H1 (cell line): ENCODE measurements at regions not wholly inside any gene's neighbourhood (a gene's known extent, or its start where the extent isn't known, plus 50 kb on each side); places are given as distances from the start of the nearest gene placed in this dataset.

Experiments used
- CTCF ChIA-PET: fragments of 300-600 bp; sonication (Branson Sonifier 250); formaldehyde crosslinking; loops from one replicate; lab custom pipeline; 2021; ENCODE audit not compliant: partially characterized antibody; lab: Charles Lee
- POLR2A ChIA-PET: fragments of 300-600 bp; sonication (Branson Sonifier 250); formaldehyde crosslinking; loops from one replicate; lab custom pipeline; 2021; ENCODE audit warnings: inconsistent platforms; ENCODE audit not compliant: partially characterized antibody; lab: Charles Lee
- DNase-seq, 2 experiments: peaks; one replicate each; pipeline versions ENCODE4 v3.0.0 to v3.0.0-alpha.2; 2010 to 2022; ENCODE audit warnings: low spot score in 2 of 2, low read depth in 1 of 2, mixed read lengths in 1 of 2
- FAIRE-seq: peaks from 2 replicates; lab custom pipeline; 2011; peaks lifted over from hg19 to GRCh38; lab: Jason Lieb, UNC
- H2AFZ ChIP-seq: 2 replicates; pipeline ENCODE4 v1.8.1; 2012; ENCODE audit warnings: low read length, inconsistent platforms
- H2AK5ac ChIP-seq: 2 replicates; pipeline ENCODE4 v1.6.1; 2013; ENCODE audit warnings: low read depth, low read length
- H2BK120ac ChIP-seq: replicated peaks from 2 replicates; pipeline ENCODE3; 2013; ENCODE audit warnings: low read depth, low read length, inconsistent platforms
- H2BK12ac ChIP-seq: 2 replicates; pipeline ENCODE4 v1.6.1; 2013; ENCODE audit warnings: low read depth, low read length
- H2BK15ac ChIP-seq: 2 replicates; pipeline ENCODE4 v1.6.1; 2013; ENCODE audit warnings: low read length
- H2BK20ac ChIP-seq: 2 replicates; pipeline ENCODE4 v1.6.1; 2013; ENCODE audit warnings: low read length
- H2BK5ac ChIP-seq: 2 replicates; pipeline ENCODE4 v1.6.1; 2013; ENCODE audit warnings: low read depth, low read length
- H3K14ac ChIP-seq: 2 replicates; pipeline ENCODE4 v1.6.1; 2013; ENCODE audit warnings: inconsistent platforms; ENCODE audit not compliant: insufficient read length
- H3K18ac ChIP-seq: 2 replicates; pipeline ENCODE4 v1.6.1; 2013; ENCODE audit warnings: low read length; ENCODE audit errors: extremely low read depth
- H3K23ac ChIP-seq: 2 replicates; pipeline ENCODE4 v1.6.1; 2013; ENCODE audit warnings: inconsistent platforms; ENCODE audit not compliant: insufficient read length
- H3K23me2 ChIP-seq: 2 replicates; pipeline ENCODE4 v1.6.1; 2013; ENCODE audit warnings: low read depth, low read length
- H3K27ac ChIP-seq: 2 replicates; pipeline ENCODE4 v1.6.1; 2011; ENCODE audit warnings: low read depth, low read length, inconsistent platforms
- H3K27me3 ChIP-seq, 4 experiments: replicated peaks in 1 of 4; 1 replicate in 1 of 4; 2 replicates in 3 of 4; pipeline versions ENCODE4 v1.6.1 to v1.8.1; 2011 to 2013; ENCODE audit warnings: low read length in 3 of 4, mild to moderate bottlenecking in 3 of 4, inconsistent platforms in 2 of 4, mixed read lengths in 2 of 4, moderate library complexity in 1 of 4; ENCODE audit not compliant: control insufficient read depth in 3 of 4, insufficient read depth in 3 of 4; ENCODE audit errors: extremely low read depth in 1 of 4
- H3K36me3 ChIP-seq, 4 experiments: 2 replicates each; pipeline versions ENCODE4 v1.6.1 to v1.8.1; 2011 to 2013; ENCODE audit warnings: mild to moderate bottlenecking in 4 of 4, low read length in 3 of 4, moderate library complexity in 2 of 4, control low read depth in 1 of 4, inconsistent platforms in 1 of 4; ENCODE audit not compliant: insufficient read depth in 4 of 4, control insufficient read depth in 2 of 4
- H3K4ac ChIP-seq: replicated peaks from 2 replicates; pipeline ENCODE3; 2013; ENCODE audit warnings: low read length, low read depth, mixed read lengths, inconsistent platforms; ENCODE audit not compliant: insufficient read length
- H3K4me1 ChIP-seq, 4 experiments: replicated peaks in 1 of 4; 1 replicate in 1 of 4; 2 replicates in 3 of 4; pipeline versions ENCODE4 v1.6.1 to v1.8.1; 2011 to 2013; ENCODE audit warnings: low read length in 3 of 4, inconsistent platforms in 2 of 4, mixed read lengths in 1 of 4; ENCODE audit not compliant: insufficient read depth in 4 of 4, control insufficient read depth in 3 of 4
- H3K4me2 ChIP-seq, 2 experiments: 2 replicates each; pipeline versions ENCODE4 v1.6.1 to v1.8.1; 2011 to 2013; ENCODE audit warnings: low read depth in 2 of 2, low read length in 2 of 2, control low read depth in 1 of 2, inconsistent platforms in 1 of 2, mild to moderate bottlenecking in 1 of 2; ENCODE audit not compliant: insufficient read depth in 1 of 2
- H3K4me3 ChIP-seq, 4 experiments: fragments of 200-600, 300-600 bp in 1 of 4; sonication (generic), shearing (Covaris generic), sonication (Bioruptor Twin) in 1 of 4; 2 replicates each; pipeline versions ENCODE4 v1.5.1 to v1.8.1; 2011 to 2016; ENCODE audit warnings: low read length in 4 of 4, low read depth in 3 of 4, control low read depth in 2 of 4, inconsistent platforms in 2 of 4, mild to moderate bottlenecking in 2 of 4, mixed read lengths in 1 of 4, moderate library complexity in 1 of 4; ENCODE audit not compliant: insufficient read depth in 2 of 4; ENCODE audit errors: extremely low read depth in 1 of 4
- H3K56ac ChIP-seq: replicated peaks from 2 replicates; pipeline ENCODE3; 2013; ENCODE audit warnings: low read depth, mild to moderate bottlenecking, mixed read lengths, low read length, inconsistent platforms; ENCODE audit not compliant: insufficient read length
- H3K79me1 ChIP-seq: 2 replicates; pipeline ENCODE4 v1.6.1; 2013; ENCODE audit warnings: low read depth, low read length, control low read depth
- H3K79me2 ChIP-seq, 2 experiments: 2 replicates each; pipeline versions ENCODE4 v1.6.1 to v1.8.1; 2012 to 2013; ENCODE audit warnings: low read length in 2 of 2, mild to moderate bottlenecking in 2 of 2, inconsistent platforms in 1 of 2; ENCODE audit not compliant: insufficient read depth in 2 of 2, control insufficient read depth in 1 of 2
- H3K9ac ChIP-seq, 4 experiments: replicated peaks in 1 of 4; 1 replicate in 1 of 4; 2 replicates in 3 of 4; pipeline versions ENCODE4 v1.6.1 to v1.8.1; 2011 to 2013; ENCODE audit warnings: low read depth in 3 of 4, low read length in 3 of 4, control low read depth in 2 of 4, mild to moderate bottlenecking in 2 of 4, moderate library complexity in 2 of 4, inconsistent platforms in 1 of 4; ENCODE audit errors: extremely low read depth in 1 of 4
- H3K9me3 ChIP-seq, 2 experiments: 2 replicates each; pipeline versions ENCODE4 v1.6.1 to v1.8.1; 2012 to 2013; ENCODE audit warnings: mild to moderate bottlenecking in 2 of 2, moderate library complexity in 2 of 2, control low read depth in 1 of 2, inconsistent platforms in 1 of 2, low read depth in 1 of 2, low read length in 1 of 2, mixed read lengths in 1 of 2; ENCODE audit not compliant: insufficient read depth in 2 of 2
- H4K20me1 ChIP-seq, 2 experiments: replicated peaks in 1 of 2; 2 replicates each; pipeline versions ENCODE3 to v1.8.1; 2011 to 2013; ENCODE audit warnings: inconsistent platforms in 2 of 2, low read length in 2 of 2, mild to moderate bottlenecking in 1 of 2; ENCODE audit not compliant: insufficient read depth in 2 of 2, control insufficient read depth in 1 of 2
- H4K5ac ChIP-seq: 2 replicates; pipeline ENCODE4 v1.6.1; 2013; ENCODE audit warnings: low read length, low read depth, mixed read lengths, inconsistent platforms; ENCODE audit not compliant: insufficient read length
- H4K8ac ChIP-seq: 2 replicates; pipeline ENCODE4 v1.8.0; 2013; ENCODE audit warnings: mild to moderate bottlenecking, moderate library complexity, low read length, inconsistent platforms; ENCODE audit not compliant: insufficient read depth; ENCODE audit errors: extremely low read depth
- H4K91ac ChIP-seq: replicated peaks from 2 replicates; pipeline ENCODE3; 2013; ENCODE audit warnings: low read length, mixed read lengths, inconsistent platforms; ENCODE audit not compliant: insufficient read length
- CHD1 ChIP-seq: IDR thresholded peaks from 2 replicates; pipeline ENCODE4 v1.6.1; 2012; ENCODE audit warnings: low read depth, low read length, improper control_type of control experiment
- CHD2 ChIP-seq: IDR thresholded peaks from 2 replicates; pipeline ENCODE4 v1.6.1; 2012; ENCODE audit warnings: low read length, improper control_type of control experiment
- HDAC2 ChIP-seq, 2 experiments: fragments of 300-600 bp in 1 of 2; sonication (generic) in 1 of 2; IDR thresholded peaks; 2 replicates each; pipeline ENCODE4 v1.6.1; 2011 to 2012; ENCODE audit warnings: low read depth in 2 of 2, low read length in 2 of 2, mild to moderate bottlenecking in 2 of 2, moderate library complexity in 2 of 2, borderline replicate concordance in 1 of 2, inconsistent platforms in 1 of 2
- KDM1A ChIP-seq: fragments of 200-600, 300-600 bp; sonication (generic); IDR thresholded peaks from 2 replicates; pipeline ENCODE4 v1.7.1; 2016; ENCODE audit warnings: mild to moderate bottlenecking, low read length, borderline replicate concordance
- KDM4A ChIP-seq: IDR thresholded peaks from one replicate; pipeline ENCODE4 v1.7.1; 2012; ENCODE audit warnings: low read depth, mild to moderate bottlenecking, moderate library complexity, low read length, inconsistent platforms; ENCODE audit not compliant: severe bottlenecking
- POU5F1 ChIP-seq: IDR thresholded peaks from 2 replicates; pipeline ENCODE4 v1.6.1; 2011; ENCODE audit warnings: low read depth, mild to moderate bottlenecking, low read length, moderate library complexity
- RNF2 ChIP-seq: fragments of 200-900, 300-1000 bp; sonication (generic); IDR thresholded peaks from 2 replicates; pipeline ENCODE4 v1.7.1; 2016; ENCODE audit warnings: borderline replicate concordance, low read depth, mild to moderate bottlenecking, antibody characterized with exemption, low read length; ENCODE audit not compliant: poor library complexity, severe bottlenecking; ENCODE audit errors: missing control alignments
- RXRA ChIP-seq: IDR thresholded peaks from 2 replicates; pipeline ENCODE4 v1.6.1; 2011; ENCODE audit warnings: low read depth, mild to moderate bottlenecking, low read length, moderate library complexity; ENCODE audit not compliant: insufficient read depth
- SP1 ChIP-seq: IDR thresholded peaks from 2 replicates; pipeline ENCODE4 v1.6.1; 2011; ENCODE audit warnings: low read depth, low read length
- SRF ChIP-seq: IDR thresholded peaks from 2 replicates; pipeline ENCODE4 v1.6.1; 2011; ENCODE audit warnings: mild to moderate bottlenecking, low read depth, low read length, moderate library complexity
- WGBS, 2 experiments: shearing (Covaris generic) in 1 of 2; methylation state at CpG; one replicate each; pipeline versions ENCODE4 v1.1.6 to v1.1.7; 2013 to 2015; ENCODE audit warnings: low lambda C conversion rate in 2 of 2, mixed read lengths in 2 of 2, inconsistent platforms in 1 of 2, low coverage in 1 of 2, missing lambda C conversion rate in 1 of 2; ENCODE audit not compliant: insufficient replicate concordance in 2 of 2, insufficient coverage in 1 of 2, insufficient read length in 1 of 2; ENCODE audit errors: extremely low coverage in 1 of 2, missing lambda C conversion rate in 1 of 2; 5-methylcytosine and 5-hydroxymethylcytosine counted together
- TF ChIP-seq, protein P1 (sequence below), 3 experiments: IDR thresholded peaks; 1 replicate in 2 of 3; 2 replicates in 1 of 3; pipeline versions ENCODE4 v1.5.1 to v1.6.1; 2011; ENCODE audit warnings: low read length in 3 of 3, mild to moderate bottlenecking in 3 of 3, inconsistent platforms in 2 of 3, low read depth in 1 of 3, moderate library complexity in 1 of 3; ENCODE audit not compliant: insufficient read depth in 1 of 3; ENCODE audit errors: control extremely low read depth in 1 of 3

DNA sequence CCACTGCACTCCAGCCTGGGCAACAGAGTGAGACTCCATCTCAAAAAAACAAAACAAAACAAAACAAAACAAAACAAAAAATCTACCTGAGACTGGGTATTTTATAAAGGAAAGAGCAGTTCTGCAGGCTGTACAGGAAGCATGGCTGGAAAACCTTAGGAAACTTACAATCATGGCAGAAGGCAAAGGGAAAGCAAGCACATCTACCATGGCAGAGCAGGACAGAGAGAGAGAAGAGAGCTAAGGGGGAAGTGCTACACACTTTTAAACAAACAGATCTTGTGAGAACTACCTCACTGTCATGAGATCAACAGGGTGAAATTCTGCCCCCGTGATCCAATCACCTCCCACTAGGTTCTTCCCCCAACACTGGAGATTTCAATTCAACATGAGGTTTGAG is 198.3 kb upstream of the SAMSN1 start:
- no peaks in the 10 kb centered on the region for H3K23me2 ChIP-seq
- no peak overlapping the region for H4K8ac ChIP-seq
- FAIRE-seq (no peak), DNase-seq (no peak)
- H2AFZ ChIP-seq: no peak overlapping the region
- H2BK12ac ChIP-seq: no peak overlapping the region
- no peak overlapping the region for H4K91ac ChIP-seq
- no peak overlapping the region for H3K9ac ChIP-seq
- H3K4me1 ChIP-seq: no peaks in the 10 kb centered on the region
- H3K56ac ChIP-seq: no peak overlapping the region
- no peak overlapping the region for H2AK5ac ChIP-seq
- no peak overlapping the region for H2BK5ac ChIP-seq
- H3K27me3 ChIP-seq: peaks cover 0 to 1% (median 0%) of the 10 kb centered on the region in 4 experiments; a peak in 1 of 7 replicates
- H2BK15ac ChIP-seq: no peak overlapping the region
- no peak overlapping the region for H3K23ac ChIP-seq
- CTCF ChIA-PET: no interaction called here
- no peak overlapping the region for H3K14ac ChIP-seq
- H3K9me3 ChIP-seq: no peaks in the 10 kb centered on the region
- POLR2A ChIA-PET: no interaction called here
- no peak overlapping the region for H3K4me3 ChIP-seq
- no peak overlapping the region for H3K4me2 ChIP-seq
- H4K5ac ChIP-seq: no peak overlapping the region
- no peak overlapping the region for H2BK20ac ChIP-seq
- H3K18ac ChIP-seq: no peak overlapping the region
- 100% methylated on average over 1 of the region's 1 CpG; no CpG with 5 or more reads in 1 of the 2 experiments for WGBS, 2 experiments
- H3K27ac ChIP-seq: no peak overlapping the region
- no peaks in the 10 kb centered on the region for H3K36me3 ChIP-seq
- H3K79me2 ChIP-seq: no peaks in the 10 kb centered on the region
- no peak overlapping the region for H2BK120ac ChIP-seq
- no peaks in the 10 kb centered on the region for H3K79me1 ChIP-seq
- H3K4ac ChIP-seq: no peak overlapping the region
- no peaks in the 10 kb centered on the region for H4K20me1 ChIP-seq
- no peak for TF ChIP-seq RXRA
- TF ChIP-seq POU5F1: no peak
- TF ChIP-seq CHD1: no peak
- no peak for TF ChIP-seq HDAC2 (IDR thresholded peaks at IDR 0.05; ENCODE audit: borderline replicate concordance in 1 of 2, low read depth in 2 of 2, low read length in 2 of 2)
- TF ChIP-seq CHD2: no peak
- no peak for TF ChIP-seq SP1
- no peak for TF ChIP-seq RNF2
- TF ChIP-seq KDM1A: no peak
- no peak for TF ChIP-seq SRF
- TF ChIP-seq, protein P1, sequence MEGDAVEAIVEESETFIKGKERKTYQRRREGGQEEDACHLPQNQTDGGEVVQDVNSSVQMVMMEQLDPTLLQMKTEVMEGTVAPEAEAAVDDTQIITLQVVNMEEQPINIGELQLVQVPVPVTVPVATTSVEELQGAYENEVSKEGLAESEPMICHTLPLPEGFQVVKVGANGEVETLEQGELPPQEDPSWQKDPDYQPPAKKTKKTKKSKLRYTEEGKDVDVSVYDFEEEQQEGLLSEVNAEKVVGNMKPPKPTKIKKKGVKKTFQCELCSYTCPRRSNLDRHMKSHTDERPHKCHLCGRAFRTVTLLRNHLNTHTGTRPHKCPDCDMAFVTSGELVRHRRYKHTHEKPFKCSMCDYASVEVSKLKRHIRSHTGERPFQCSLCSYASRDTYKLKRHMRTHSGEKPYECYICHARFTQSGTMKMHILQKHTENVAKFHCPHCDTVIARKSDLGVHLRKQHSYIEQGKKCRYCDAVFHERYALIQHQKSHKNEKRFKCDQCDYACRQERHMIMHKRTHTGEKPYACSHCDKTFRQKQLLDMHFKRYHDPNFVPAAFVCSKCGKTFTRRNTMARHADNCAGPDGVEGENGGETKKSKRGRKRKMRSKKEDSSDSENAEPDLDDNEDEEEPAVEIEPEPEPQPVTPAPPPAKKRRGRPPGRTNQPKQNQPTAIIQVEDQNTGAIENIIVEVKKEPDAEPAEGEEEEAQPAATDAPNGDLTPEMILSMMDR (IDR thresholded peaks at IDR 0.05; ENCODE audit: control extremely low read depth in 1 of 3, insufficient read depth in 1 of 3, low read depth in 1 of 3, low read length in 3 of 3): no peak
- TF ChIP-seq KDM4A: no peak
